GM23248 (cell line): ENCODE measurements at regions not wholly inside any gene's neighbourhood (a gene's known extent, or its start where the extent isn't known, plus 50 kb on each side); places are given as distances from the start of the nearest gene placed in this dataset.

Experiments used
- EZH2 ChIP-seq: fragments of 200-600 bp; sonication (generic); IDR thresholded peaks from 2 replicates; pipeline ENCODE4 v1.6.1; 2018; ENCODE audit warnings: antibody characterized with exemption, mild to moderate bottlenecking; ENCODE audit not compliant: insufficient read depth, poor library complexity, severe bottlenecking
- EZH2phosphoT487 ChIP-seq: fragments of 200-600 bp; sonication (generic); IDR thresholded peaks from 2 replicates; pipeline ENCODE4 v1.6.1; 2018; ENCODE audit warnings: antibody characterized with exemption, moderate library complexity, mild to moderate bottlenecking, low read depth; ENCODE audit not compliant: insufficient read depth

- TF ChIP-seq EZH2 (no peak), EZH2phosphoT487 (no peak)
Observed at GRCh38 chr13:26968431-26969341, 202.9 kb downstream of the USP12 start.
